ENCODE measurements at regions not wholly inside any gene's neighbourhood (a gene's known extent, or its start where the extent isn't known, plus 50 kb on each side); places are given as distances from the start of the nearest gene placed in this dataset.

GRCh38 chr11:13907678-13908077, 54.8 kb upstream of the SPON1 start:
- TF ChIP-seq FOXO4 (CRISPR knock-in tag; conservative IDR thresholded peaks at IDR 0.05), result no peak
- no peak for TF ChIP-seq ZNF780A (CRISPR knock-in tag; IDR thresholded peaks at IDR 0.05)
- no peak for TF ChIP-seq DBP (CRISPR knock-in tag; IDR thresholded peaks at IDR 0.05; ENCODE audit: not compliant biosample characterization)
- TF ChIP-seq ATF6 (CRISPR knock-in tag; conservative IDR thresholded peaks at IDR 0.05), result no peak
